Non-pigmented ciliary epithelial cell (primary cell): ENCODE measurements at regions not wholly inside any gene's neighbourhood (a gene's known extent, or its start where the extent isn't known, plus 50 kb on each side); places are given as distances from the start of the nearest gene placed in this dataset.
A peak's percentile ranks its signal among the peaks of the same experiment; 100 is the strongest.

Source experiments
- DNase-seq: peaks from one replicate; pipeline ENCODE4 v3.0.0-alpha.2; 2010; ENCODE audit warnings: low read depth

GRCh38 chr13:107202371-107203023, 634.6 kb upstream of the ARGLU1 start:
- no peak for DNase-seq

GRCh38 chr13:107200491-107200890, 632.6 kb upstream of the ARGLU1 start:
- DNase-seq, result no peak

DNA sequence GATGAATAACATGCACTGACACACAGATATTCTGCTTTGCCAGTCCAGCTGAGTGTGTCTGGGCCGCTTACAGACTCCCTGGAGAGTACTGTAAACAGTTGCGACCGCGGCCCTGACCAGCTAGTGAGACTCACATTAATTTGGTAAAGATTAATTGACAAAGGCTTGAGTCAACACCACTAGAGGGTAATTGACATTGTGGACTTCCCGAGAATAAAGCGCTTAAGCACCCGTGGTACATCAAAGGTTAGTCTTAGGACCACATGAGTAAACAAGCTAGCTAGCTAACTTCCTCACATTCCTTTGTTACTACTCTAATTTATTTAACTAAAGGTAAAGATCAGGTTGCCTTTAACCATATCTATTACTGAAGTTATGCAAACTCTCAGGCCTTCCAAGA, 624.4 kb upstream of the ARGLU1 start:
- DNase-seq, result no peak

- DNase-seq, result no peak
Measured at GRCh38 chr13:107190065-107190464, 622.1 kb upstream of the ARGLU1 start.

DNA sequence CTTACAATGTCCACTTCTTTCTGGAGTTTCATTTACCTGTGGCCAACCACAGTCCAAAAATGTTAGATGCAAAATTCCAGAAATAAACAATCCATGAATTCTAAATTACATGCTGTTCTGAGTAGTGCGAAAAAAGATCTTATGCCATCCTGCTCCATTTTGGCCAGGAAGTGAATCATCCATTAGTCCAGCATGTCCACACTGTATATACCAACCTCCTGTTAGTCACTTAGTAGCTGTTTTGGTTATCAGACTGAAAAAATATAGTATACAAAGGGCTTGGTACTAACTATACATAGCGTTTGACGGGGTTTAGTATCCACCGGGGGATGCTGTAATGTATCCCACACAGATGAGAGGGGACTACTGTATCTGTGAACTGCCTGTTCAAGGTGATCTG, 618.0 kb upstream of the ARGLU1 start:
- peak; percentile 34 for DNase-seq

DNA sequence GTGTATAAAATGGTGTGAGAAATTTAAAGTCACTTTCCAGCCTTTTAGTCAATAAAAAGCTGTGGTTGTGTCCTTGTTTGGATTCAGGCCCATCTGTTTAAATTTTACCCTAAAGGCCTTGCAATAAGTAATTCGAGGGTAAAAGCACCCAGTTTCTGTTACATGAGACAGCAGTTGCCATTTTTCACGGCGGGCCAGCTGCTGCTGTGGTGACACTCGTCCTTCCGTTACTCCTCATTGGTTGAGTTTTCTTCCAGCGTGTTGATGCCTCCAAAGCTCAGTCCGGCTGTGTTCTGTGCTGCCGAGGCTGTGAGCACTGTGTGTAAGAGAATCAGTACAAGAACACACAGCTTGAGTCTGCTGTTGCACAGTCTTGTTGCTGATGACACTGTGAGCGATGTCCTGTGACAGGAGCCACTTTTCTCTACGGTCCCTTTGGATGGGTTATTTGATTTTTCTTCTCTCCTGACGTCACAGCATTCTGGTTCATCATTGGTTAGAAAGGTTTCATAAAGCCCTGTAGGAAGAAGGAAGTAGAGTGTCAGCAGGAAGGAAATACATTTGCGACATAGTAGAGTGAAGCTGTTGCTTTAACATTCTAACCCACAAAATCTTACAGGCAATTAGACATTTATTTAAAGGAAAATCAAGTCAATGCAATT, 602.5 kb upstream of the ARGLU1 start:
- no peak for DNase-seq

GRCh38 chr13:107157271-107157670, 589.3 kb upstream of the ARGLU1 start:
- no peak for DNase-seq

GRCh38 chr13:107144432-107144831, 576.5 kb upstream of the ARGLU1 start:
- DNase-seq, result no peak

DNA sequence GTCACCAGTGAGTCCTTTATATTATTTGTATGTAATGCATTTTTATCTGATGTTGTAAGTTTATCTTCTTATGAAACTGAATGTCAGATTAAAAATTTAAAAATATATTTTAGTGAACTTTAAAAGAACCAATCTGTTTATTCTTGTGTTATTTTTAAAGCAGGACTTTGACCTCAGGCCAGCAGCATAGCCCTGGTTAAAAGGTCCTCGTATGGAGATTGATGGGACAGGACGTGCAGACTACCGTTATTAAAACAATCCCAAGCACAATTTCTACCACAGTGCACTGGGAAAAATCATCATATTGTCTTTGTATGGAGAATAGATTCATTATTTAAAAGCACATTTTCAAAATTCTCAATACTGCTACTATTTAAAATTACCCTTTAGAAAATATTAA, 573.8 kb upstream of the ARGLU1 start:
- no peak for DNase-seq

- no peak for DNase-seq
Measured at GRCh38 chr13:107139006-107139405, 571.1 kb upstream of the ARGLU1 start.

GRCh38 chr13:107138486-107138885, 570.5 kb upstream of the ARGLU1 start:
- DNase-seq, result no peak

GRCh38 chr13:107133950-107134349, 566.0 kb upstream of the ARGLU1 start:
- no peak for DNase-seq

DNA sequence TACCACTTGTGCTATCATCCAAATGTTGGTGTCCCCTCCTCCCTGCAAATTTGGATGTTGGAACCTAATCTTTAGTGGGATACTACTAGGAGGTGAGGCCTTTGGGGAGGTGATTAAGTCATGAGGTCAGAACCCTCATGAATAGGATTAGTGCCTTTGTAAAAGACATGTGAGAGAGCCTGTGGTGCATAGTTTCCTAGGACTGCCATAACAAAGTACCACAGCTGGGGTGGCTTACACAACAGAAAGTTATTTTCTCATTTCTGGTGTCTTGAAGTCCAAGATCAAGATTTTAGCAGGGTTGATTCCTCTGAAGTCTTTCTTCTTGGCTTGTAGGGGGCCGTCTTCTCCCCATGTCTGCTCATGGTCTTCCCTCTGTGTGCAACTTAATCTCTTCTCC, 562.6 kb upstream of the ARGLU1 start:
- DNase-seq, result no peak

GRCh38 chr13:107124730-107125129, 556.8 kb upstream of the ARGLU1 start:
- DNase-seq, result no peak

- DNase-seq, result no peak
Measured at GRCh38 chr13:107124129-107124718, 556.3 kb upstream of the ARGLU1 start.

DNA sequence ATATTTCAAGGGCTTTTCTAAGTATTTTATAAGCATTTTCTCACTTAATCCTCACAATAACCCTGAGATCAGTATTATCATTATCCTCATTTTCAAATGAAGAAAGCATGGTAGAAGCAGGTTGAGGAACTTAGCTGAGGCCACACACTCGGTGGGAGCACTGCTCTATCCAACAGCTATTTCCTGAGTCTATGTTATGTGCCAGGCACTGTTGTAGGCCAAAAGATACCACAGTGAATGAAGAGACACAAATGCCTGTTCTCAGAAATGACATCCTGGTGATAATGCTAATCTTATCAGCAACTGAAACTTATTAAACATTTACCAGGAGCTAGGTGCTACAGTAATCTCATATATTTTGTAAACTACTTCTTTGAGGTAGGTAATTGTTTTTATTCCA, 553.9 kb upstream of the ARGLU1 start:
- no peak for DNase-seq

- no peak for DNase-seq
Measured at GRCh38 chr13:107119989-107120881, 552.3 kb upstream of the ARGLU1 start.

DNA sequence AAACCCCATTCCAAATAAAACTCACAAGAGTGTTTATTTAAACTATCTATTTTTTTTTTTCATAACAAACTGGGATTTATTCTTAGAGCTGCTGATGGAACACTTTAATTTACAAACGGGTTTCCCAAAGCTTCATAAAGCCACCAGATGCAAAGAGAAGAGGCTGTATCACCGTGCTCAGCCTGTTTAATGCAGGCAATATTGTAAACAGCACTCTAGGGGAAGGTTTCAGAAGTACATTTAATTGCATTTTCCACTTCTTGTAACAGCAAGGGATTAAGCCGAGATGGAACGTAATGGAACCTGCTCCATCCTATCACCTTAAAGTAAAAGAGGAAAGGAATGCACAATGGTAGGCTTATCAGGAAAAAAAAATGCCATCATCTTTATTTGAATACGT, 550.6 kb upstream of the ARGLU1 start:
- DNase-seq, result no peak

DNA sequence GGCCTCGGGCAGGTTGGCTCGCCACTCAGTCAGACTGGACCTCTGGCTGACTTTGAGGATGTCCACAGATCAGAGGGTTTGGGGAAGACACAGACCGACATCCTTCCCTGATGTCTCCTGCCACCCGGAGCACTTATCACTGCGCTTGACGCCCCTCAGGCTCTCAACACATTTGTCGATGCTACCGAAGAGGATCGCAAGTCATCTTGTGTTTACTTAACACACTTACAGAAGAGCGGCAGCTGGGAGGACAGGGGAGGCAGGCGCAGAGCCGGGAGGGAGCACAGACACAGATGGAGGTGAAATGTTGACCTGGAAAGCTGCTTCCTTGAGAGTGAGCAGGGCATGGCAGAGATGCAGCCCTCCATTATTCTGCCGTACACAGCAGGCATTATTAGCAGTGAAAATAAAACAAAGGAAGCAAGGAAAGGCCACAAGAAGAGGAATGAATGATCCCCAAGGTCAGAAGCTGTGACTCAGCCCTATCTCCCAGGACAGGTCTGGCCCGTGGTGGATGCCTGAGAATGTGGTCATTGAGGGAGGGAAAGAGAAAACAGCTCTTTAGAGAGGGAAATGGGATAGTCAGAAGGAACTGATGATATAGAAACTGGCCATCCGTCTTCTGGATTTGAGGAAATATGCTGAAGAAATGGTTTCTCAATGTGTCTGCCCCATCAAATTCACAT, 549.5 kb upstream of the ARGLU1 start:
- DNase-seq, result no peak

DNA sequence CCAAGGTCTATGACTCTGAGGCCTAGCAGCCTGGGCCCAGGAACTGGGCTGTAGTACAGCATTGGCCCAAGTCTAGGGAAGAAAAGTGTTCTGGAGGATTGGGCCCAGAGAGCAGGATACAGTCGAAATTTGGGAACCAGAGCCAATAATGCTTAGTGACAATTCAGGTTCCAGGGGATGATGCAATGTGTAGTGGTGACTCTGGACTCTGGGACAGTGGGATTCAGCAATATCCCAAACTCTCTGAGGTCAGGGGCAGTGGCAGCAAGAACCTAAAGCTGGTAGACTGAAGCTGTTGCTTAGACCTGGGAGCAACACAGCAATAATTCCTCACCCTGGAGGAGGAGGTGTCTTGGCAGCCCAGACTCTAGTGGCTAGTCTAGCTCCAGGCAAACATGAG, 545.5 kb upstream of the ARGLU1 start:
- no peak for DNase-seq

- no peak for DNase-seq
Measured at GRCh38 chr13:107111248-107111647, 543.3 kb upstream of the ARGLU1 start.

GRCh38 chr13:107104631-107105030, 536.7 kb upstream of the ARGLU1 start:
- DNase-seq, result no peak
